Chondrocyte (in vitro differentiated cells): ENCODE measurements at regions not wholly inside any gene's neighbourhood (a gene's known extent, or its start where the extent isn't known, plus 50 kb on each side); places are given as distances from the start of the nearest gene placed in this dataset.

Experiments used
- DNase-seq: peaks from one replicate; pipeline ENCODE4 v3.0.0; 2021; ENCODE audit warnings: mixed read lengths, low spot score
- H3K27ac Mint-ChIP-seq: one replicate; pipeline ENCODE4 v1.8.0; 2021; ENCODE audit warnings: mild to moderate bottlenecking, moderate library complexity, mixed read lengths; ENCODE audit not compliant: unreplicated experiment
- H3K27me3 Mint-ChIP-seq: 2 replicates; pipeline ENCODE4 v1.8.0; 2021; ENCODE audit warnings: low read depth, mixed read lengths
- H3K36me3 Mint-ChIP-seq: 2 replicates; pipeline ENCODE4 v1.8.0; 2021; ENCODE audit warnings: low read depth, mixed read lengths
- H3K4me1 Mint-ChIP-seq: 2 replicates; pipeline ENCODE4 v1.8.0; 2021; ENCODE audit warnings: low read depth, mild to moderate bottlenecking, mixed read lengths
- H3K4me3 Mint-ChIP-seq: one replicate; pipeline ENCODE4 v1.8.0; 2021; ENCODE audit warnings: mild to moderate bottlenecking, moderate library complexity, mixed read lengths; ENCODE audit not compliant: unreplicated experiment
- H3K9me3 Mint-ChIP-seq: 2 replicates; pipeline ENCODE4 v1.8.0; 2021; ENCODE audit warnings: low read depth, mixed read lengths
- TF ChIP-seq, protein P1 (sequence below): fragments of 200-600 bp; sonication (generic); IDR thresholded peaks from 2 replicates; pipeline ENCODE4 v1.5.0; 2021; ENCODE audit warnings: antibody characterized with exemption, mild to moderate bottlenecking, moderate library complexity

DNA sequence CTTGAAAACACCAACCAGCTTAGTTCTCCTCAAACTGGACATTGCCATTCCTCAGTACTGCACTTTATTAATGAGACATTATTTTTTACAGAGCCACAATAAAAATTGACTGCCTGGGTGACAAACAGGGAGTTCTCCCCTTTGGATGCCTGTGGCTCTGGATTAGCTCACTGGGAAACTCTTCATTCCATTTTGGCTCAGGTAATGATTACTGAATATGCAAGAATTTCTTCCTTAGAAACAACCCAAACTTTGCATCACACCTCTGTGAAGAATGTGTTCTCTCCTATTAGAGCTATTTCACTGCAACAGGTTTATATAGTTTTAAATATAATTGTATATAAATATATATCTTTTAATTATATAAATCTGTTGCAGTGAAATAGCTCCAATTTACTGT, 2065.8 kb downstream of the ARAP2 start:
- TF ChIP-seq, protein P1, sequence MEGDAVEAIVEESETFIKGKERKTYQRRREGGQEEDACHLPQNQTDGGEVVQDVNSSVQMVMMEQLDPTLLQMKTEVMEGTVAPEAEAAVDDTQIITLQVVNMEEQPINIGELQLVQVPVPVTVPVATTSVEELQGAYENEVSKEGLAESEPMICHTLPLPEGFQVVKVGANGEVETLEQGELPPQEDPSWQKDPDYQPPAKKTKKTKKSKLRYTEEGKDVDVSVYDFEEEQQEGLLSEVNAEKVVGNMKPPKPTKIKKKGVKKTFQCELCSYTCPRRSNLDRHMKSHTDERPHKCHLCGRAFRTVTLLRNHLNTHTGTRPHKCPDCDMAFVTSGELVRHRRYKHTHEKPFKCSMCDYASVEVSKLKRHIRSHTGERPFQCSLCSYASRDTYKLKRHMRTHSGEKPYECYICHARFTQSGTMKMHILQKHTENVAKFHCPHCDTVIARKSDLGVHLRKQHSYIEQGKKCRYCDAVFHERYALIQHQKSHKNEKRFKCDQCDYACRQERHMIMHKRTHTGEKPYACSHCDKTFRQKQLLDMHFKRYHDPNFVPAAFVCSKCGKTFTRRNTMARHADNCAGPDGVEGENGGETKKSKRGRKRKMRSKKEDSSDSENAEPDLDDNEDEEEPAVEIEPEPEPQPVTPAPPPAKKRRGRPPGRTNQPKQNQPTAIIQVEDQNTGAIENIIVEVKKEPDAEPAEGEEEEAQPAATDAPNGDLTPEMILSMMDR = no peak
- Mint-ChIP-seq H3K4me3 (no peak overlapping the region), H3K4me1 (peaks cover 8% of the 10 kb centered on the region), H3K27ac (no peak overlapping the region), H3K36me3 (no peaks in the 10 kb centered on the region), H3K27me3 (no peaks in the 10 kb centered on the region), H3K9me3 (peaks cover 10% of the 10 kb centered on the region)
- no peak for DNase-seq

DNA sequence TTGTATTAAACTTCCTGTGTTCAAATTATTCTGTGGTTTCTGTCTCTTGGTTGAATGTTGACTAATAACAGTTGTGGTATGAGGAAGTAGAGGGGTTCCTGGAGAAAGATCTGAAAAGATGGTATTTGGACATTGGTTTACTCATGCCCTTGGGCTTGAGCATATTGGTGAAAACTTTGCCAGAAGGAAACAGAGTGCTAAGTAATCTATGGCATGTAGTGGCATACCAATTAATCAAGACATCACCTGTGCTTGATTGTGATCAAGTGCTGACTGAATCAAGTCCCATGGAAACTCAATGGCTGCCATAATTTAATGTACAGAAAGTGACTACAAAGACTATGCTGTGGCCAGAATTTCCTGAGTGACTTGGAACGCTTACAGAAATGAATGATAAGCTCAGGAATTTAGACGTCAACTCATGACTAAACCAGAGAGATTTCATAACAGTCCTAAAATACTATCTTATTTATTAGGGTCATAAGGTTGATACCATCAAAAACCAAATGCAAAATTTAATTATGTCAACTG, 2062.9 kb downstream of the ARAP2 start:
- TF ChIP-seq, protein P1 = no peak
- Mint-ChIP-seq H3K36me3 (no peaks in the 10 kb centered on the region), H3K4me1 (peaks cover 8% of the 10 kb centered on the region), H3K27me3 (no peaks in the 10 kb centered on the region), H3K9me3 (no peaks in the 10 kb centered on the region), H3K4me3 (no peak overlapping the region), H3K27ac (no peak overlapping the region)
- DNase-seq = no peak

DNA sequence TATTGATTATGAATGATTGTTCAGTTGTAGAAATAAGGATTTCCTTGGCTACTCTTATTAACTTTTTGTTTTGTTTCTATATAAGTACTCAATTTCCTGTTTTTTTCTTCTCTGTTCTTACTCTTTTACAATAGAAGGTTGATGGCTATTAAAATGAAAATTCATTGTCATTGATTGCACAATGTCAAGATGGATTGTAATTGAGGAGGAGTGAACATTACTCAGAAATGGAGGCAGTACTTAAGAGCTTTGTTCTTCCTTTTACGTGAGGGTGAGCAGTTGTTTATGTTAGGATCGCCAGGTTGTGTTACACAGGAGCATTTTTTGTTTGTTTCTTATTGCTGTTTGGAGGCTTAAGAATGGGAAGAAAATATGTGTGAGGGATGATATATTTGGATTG, 2062.4 kb downstream of the ARAP2 start:
- no peak overlapping the region for H3K27ac Mint-ChIP-seq
- TF ChIP-seq, protein P1 = no peak
- DNase-seq = no peak
- H3K4me3 Mint-ChIP-seq = no peak overlapping the region
- H3K27me3 Mint-ChIP-seq = no peaks in the 10 kb centered on the region
- no peaks in the 10 kb centered on the region for H3K9me3 Mint-ChIP-seq
- H3K36me3 Mint-ChIP-seq = no peaks in the 10 kb centered on the region
- H3K4me1 Mint-ChIP-seq = peaks cover 8% of the 10 kb centered on the region

DNA sequence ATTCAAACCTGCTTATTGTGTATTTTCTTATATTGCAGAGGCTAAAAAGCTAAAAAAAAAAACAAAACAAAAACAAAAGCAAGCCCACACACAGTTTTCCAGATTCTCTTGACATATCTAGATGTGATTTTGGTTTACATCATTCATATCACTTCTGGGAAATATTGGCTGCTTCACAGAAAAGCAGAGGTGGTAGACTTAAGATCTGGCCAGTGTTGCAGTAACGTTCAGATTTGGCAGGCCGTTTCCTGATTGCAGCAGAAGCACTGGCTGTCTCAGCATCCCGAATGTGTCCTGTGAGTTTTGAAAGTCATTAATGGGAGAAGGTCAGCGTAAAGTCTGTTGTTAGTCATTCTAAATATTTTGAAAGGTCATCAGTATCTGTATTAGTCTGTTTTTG, 2062.0 kb downstream of the ARAP2 start:
- TF ChIP-seq, protein P1 = no peak
- Mint-ChIP-seq H3K4me1 (peaks cover 8% of the 10 kb centered on the region), H3K27ac (no peak overlapping the region)

DNA sequence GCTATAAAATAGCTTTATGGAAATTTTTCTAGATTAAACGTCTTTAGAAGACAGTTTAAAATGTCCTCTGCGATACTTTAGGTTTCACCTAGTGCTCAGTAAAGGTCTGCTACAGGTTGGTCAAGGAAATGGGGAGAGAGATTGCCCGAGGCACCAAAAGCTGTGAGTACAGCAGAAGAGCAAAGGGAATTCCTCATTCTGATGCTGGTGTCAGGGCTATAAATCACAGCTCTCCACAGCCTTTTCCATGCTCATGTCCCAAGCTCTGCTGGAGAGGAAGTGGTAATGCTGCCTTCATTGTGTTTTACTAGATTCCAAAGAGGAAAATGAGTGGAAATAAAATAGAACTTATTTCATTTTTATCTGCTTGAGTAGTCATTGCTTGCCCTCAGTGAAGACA, 2060.4 kb downstream of the ARAP2 start:
- H3K27me3 Mint-ChIP-seq = no peaks in the 10 kb centered on the region
- no peaks in the 10 kb centered on the region for H3K36me3 Mint-ChIP-seq
- peaks cover 8% of the 10 kb centered on the region for H3K4me1 Mint-ChIP-seq
- TF ChIP-seq, protein P1 = no peak
- H3K4me3 Mint-ChIP-seq = no peak overlapping the region
- H3K9me3 Mint-ChIP-seq = no peaks in the 10 kb centered on the region
- H3K27ac Mint-ChIP-seq = no peak overlapping the region
- DNase-seq = no peak

More for the DNA sequence above, 2062.0 kb downstream of the ARAP2 start:
- DNase-seq = no peak
- H3K4me3 Mint-ChIP-seq = no peak overlapping the region
- H3K27me3 Mint-ChIP-seq = no peaks in the 10 kb centered on the region
- no peaks in the 10 kb centered on the region for H3K9me3 Mint-ChIP-seq
- no peaks in the 10 kb centered on the region for H3K36me3 Mint-ChIP-seq
